Muscle of back (tissue), 3 donors: ENCODE measurements at regions not wholly inside any gene's neighbourhood (a gene's known extent, or its start where the extent isn't known, plus 50 kb on each side); places are given as distances from the start of the nearest gene placed in this dataset.
"Not testable (repeated sequence)": the region's sequence is repeated elsewhere in the genome, so short reads cannot be mapped to it uniquely, and the experiment has no call there.

Source experiments
- DNase-seq, 3 donors: peaks; one replicate each; pipeline versions ENCODE4 v3.0.0 to v3.0.0-alpha.2; 2013

DNA sequence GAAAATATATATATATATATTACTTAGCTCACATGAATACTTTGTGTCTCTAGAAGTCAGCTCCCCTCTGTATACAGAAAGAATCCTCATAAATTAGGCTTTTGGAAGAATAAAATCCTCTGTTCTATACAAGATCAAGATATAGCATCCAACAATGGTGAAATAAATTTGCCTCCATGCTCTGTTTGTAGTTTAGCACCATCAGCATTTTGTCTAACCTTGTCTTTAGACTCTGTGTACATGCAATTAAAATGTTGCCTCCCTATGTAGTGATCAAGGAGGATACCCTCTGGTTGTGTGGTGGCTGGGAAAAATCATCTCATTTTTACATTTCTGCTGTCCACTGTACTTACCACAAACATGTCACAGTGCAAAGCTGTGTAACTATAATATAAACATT is 189.7 kb downstream of the C7orf25 start:
- DNase-seq = no peak

DNA sequence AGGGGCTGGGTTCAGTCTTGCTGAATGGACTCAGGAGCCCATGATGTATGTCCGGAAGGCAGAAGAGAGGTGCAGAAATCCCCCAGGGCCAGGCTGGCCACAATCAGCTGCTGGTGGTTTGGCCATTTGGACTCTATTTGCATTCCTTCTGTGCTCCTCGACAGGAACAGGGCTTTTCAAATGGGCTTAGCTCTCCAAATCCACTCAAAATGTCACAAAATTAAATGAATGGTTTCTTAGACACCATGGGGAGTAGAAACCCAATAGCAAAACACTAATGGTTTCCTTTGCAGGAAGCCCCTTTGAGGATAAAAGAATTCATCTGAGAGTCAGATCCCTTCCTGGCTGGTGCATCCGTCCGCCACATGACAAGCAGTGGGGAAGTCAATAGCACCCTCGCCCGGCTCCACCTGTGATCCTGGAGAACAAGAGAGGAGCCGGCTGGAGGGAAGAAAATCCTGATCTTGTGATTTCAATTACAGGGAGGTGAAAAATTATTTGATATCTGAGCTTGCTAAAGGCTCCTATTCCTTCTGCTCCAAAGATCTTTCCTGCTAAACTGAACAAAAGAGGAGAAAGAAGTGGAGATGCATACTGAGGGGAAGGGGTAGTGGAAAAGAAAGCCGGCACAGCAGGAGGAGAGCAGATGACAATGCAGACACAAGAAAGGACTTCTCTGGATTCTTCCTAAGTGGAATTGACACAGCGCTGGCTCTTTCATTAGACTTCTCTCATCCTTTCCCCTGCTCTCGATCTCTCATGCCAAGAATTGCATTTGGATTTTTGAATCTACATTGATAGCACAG is 190.7 kb downstream of the C7orf25 start:
- DNase-seq = no peak

DNA sequence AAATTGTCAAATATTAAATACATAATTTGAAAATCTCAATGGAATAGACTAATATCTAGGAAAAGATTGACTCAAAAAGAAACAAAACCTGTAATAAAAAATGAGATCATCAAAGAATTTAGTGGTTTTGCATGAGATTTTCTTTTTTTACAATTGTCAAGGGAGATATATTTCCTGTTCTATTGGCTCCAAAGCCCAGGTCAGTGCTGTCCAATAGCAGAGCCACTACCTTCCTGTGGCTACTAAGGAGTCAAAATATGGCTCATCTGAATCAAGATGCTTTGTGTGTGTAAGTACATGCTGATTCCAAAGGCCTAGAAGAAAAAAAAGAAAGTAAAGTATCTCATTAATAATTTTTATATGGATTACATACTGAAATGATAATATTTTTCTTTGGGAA is 191.9 kb downstream of the C7orf25 start:
- no peak for DNase-seq

DNA sequence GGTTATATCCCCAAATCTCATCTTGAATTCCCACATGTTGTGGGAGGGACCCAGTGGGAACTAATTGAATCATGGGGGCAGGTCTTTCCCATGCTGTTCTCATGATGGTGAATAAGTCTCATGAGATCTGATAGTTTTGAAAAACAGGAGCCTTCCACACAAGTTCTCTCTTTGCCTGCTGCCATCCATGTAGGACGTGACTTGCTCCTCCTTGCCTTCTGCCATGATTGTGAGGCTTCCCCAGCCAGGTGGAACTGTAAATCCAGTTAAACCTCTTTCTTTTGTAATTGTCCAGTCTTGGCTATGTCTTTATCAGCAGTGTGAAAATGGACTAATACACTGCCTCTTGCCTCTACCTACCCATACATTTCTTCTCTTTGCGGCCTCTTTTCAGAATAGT is 193.4 kb downstream of the C7orf25 start:
- not testable (repeated sequence) for DNase-seq

DNA sequence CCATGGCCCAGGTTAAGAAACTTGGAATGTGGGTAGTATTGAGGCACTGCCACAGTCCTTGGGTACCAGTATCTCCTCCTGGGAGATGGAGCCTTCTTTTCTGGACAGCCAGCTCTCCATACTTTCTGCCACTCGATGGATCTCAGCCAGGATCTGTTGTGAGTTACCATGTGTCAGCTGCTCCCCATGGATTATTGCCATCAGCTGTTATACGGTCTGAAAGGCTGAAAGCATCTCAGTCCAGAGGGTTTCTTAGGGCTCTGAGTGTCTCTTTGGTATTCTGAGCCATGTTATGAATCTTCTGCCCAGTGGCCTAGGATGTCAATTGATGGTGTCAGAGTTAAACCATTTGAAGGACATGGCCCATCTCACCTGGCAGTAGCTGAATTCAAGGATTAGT is 197.5 kb downstream of the C7orf25 start:
- peak in 2 of 3 donors; percentile 60 to 72 for DNase-seq

DNA sequence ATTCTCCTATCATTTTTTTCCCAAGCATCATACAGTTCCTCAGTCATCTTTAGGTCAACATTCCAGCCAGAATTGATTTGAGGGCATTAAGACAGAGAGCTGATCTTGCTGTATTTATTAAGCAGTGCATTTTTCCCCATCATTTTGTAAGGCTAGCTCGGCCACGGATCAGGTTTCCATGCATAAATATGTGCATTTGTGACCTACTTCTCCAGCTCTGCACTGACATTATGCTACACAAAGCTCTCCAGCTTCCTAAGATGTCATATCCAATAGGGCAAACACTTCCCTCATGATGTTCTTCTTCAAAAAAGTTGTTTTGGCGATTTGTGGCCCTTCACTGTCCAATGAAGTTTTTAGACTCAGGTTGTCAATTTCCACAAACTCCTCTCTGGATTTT is 202.6 kb downstream of the C7orf25 start:
- DNase-seq = no peak

DNA sequence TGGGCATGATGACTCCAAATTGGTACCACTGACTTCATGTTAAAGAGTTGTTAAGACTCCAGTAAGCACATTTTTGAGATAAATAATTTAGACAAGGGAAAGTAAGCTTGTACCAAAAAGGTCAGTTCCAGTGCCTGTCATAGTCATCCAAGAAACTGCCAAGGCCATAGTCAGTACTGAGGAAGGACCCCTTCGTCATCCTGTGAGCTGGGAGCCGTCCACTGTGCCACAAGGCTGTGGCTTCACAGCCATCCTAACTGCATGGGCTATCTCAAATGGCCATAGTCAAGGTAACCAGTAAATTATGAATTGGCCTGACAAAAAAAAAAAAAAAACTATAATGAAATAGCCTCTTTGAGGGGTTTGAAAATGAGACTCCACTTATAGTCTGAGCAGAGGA is 207.2 kb downstream of the C7orf25 start:
- no peak for DNase-seq

DNA sequence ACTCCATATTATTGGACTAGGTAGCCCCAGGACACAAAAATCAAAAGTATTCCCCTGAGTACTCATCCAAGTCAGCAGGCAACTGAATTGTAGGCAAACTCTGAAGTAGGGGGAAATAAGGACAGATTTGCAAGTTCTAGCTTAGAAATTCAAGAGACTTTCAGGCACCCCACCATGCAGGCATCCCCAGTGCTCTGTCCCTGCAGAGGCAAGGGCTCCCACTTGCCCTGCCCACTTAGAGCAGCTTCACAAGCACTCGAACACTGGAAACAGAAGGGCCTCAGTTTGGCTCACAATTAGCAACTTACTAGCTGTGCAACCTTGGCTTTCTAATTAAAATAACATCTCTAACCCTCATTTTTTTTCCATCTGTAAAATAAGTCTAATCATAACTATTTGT is 209.2 kb downstream of the C7orf25 start:
- DNase-seq = no peak

DNA sequence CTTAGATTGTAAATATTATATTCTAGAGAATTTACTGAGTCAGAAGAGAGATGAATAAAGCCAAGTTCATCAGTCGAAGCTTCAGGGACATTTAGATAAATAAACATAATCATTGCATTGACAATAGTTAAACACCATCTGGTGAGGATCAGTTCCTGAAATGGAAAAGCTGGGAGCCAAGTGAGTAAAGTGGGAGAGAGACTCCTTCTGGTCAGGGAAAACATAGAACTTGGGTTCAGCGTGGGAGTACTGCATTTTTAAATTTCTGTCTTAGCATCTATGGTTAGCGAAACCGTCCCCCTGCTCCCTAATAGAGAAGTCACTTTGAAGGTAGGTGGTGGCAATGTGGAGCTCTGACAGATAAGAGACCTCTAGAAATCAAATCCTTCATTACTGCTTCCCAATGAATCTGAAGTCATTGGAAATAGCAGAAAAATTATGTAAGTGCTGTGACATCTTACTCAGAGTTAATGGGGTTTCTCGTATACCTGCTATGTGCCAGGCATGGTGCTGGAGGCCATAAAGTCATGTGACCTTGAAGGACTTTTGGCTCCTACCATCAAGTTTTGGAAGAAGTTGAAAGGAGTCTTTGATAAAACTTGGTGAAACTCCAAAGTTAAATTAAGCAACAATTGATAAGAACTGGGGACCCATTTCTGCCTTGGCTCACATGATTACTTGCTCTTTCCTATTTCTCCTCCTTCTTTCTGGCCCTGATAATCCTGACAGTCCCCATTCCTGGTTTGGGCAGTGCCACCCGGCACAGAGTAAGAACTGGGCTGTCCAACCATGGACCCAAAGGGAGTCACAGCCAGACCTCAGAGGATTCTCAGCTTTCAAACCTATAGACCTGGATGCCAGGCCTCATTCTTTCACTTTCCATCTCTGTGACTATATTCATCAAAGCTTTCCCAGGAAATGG is 211.2 kb downstream of the C7orf25 start:
- peak in 2 of 3 donors; percentile 40 to 78 for DNase-seq

DNA sequence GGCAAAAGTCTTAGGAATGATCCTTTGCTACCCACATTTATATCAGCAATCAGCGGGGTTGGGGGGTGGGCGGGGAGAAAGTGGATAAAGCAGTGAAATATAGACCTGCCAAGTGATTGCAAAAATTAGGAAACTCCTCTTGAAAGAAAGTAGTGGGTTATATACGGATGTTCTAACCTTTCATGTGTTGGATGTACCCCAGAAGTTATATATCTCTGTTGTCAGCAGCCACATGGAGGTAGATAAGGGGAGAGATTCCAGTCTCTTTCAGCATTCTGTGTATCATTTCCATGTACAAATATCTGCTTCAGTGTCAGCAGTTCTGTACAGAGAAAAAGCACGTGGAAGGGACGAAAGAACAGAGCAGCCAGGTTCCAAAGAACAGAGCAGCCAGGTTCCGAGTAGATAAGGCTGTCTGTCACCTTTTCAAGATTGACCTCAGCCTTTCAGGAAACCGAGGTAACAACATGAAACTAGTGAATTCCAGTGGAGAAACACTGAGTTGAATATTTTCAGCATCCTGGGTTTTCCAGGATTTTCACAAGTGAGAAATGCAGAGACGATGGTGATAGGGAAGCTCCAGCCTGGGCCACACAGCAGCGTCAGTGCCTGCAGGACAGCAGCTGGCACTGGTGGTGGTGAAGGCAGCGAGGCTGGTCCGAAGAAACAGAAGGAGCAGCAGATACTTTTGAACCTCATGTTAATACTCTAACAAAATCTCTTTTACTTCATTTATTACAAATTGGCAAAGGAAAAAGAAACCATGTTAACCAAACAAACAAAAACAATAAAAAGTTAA is 212.3 kb downstream of the C7orf25 start:
- DNase-seq = peak in 1 of 3 donors; percentile 68

DNA sequence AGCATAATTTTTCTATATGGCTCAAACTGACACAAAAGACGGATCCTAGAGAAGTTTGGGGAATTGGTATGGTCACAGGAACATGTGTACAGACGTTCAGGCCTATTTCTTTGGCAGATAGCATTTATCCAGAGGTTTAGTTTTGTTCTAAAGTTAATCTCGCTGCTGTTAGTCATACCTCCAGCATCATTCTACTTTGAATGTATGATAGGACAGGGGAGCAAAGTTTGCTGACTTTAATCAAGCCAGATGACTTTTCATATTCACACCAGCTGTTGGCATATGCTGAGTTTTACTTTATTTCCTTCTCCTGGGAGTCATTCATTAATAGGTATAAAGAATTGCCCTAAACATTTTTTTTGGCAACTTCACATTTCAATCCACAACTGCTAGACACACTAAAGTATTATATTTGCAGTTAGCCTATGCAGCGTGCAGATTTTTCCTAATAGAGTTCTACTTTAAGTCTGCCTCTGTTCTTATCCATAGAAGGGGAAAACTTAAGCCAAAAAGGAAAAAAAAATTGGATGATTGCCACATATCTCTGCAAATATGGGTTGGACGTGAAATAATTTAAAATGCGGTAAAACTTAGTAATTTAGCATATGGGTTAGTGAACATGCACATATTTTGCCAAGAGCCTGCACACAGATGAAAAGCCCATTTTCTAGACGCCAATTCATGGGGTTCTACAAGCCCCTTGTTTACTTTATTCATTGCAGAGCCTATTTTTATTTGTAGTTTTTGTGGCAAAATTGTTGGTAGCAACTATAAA is 213.1 kb downstream of the C7orf25 start:
- peak in 1 of 3 donors; percentile 86 for DNase-seq

DNA sequence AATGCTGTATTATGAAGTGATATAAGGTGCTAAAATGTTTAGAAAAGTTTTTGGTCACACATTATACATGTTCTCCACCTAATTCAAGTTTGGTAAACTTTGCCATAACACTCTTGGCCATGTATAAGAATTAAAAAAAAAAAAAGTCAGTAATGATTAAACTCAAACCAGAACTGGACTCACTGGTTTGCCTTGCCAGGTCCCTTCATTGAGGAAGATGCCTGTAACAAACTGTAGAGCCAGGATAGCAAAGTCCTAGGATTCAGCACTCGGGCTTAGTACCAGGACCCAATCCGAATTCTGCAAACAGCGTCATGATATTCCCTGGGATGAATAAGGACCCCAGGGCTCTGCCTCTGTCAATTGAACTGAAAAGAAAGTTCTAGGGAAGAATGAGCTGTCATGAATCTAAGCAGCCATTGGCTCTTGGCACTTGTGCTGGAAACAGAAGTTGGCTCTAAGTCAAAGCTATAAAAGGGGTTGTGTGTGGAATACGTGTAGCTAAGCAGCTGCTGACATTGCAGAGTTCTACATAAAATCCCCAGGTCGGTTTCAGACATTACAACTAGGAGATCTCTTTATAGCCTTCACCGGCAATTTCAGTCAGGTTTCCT is 216.9 kb downstream of the C7orf25 start:
- DNase-seq = peak; percentile 64 to 93 (median 79)

DNA sequence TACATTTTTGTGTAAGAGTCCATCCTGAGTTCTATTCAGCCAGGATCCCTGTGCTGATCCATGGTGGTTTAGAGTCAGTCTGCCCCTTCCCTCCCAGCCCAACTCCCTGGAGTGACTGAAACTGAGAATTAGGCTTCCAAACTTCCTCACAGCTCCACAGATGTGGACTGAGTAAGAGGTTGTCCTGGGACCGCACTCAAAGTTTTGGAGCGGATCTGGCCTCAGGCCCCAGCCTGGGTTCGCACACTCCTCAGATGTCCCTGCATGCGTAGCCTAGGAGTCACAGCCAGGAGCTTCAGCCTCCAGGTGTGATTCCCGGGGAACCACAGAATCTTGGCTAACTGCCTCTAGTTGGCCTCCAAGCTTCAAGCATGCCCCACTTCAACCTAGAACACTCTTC is 218.1 kb downstream of the C7orf25 start:
- DNase-seq = peak in 1 of 3 donors; percentile 86

DNA sequence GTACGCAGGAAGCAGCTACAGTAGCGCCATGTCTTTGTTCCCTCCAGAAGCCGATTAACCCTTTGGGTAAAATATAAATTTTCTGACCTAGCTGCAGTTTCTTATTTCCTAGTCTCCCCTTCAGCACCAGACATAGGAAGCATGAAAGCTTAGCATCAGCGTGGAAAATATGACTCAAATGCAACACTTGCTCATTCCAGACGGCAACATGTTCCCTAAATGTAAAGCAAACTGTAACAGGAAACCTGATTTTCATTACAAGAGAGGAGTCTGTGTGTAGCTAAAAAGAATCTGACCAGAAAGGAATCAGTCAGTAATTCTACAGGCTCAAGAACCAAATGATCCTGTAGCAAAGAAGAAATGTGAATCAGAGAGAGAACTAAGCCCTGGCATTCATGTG is 219.2 kb downstream of the C7orf25 start:
- DNase-seq = peak in 2 of 3 donors; percentile 85 to 89

DNA sequence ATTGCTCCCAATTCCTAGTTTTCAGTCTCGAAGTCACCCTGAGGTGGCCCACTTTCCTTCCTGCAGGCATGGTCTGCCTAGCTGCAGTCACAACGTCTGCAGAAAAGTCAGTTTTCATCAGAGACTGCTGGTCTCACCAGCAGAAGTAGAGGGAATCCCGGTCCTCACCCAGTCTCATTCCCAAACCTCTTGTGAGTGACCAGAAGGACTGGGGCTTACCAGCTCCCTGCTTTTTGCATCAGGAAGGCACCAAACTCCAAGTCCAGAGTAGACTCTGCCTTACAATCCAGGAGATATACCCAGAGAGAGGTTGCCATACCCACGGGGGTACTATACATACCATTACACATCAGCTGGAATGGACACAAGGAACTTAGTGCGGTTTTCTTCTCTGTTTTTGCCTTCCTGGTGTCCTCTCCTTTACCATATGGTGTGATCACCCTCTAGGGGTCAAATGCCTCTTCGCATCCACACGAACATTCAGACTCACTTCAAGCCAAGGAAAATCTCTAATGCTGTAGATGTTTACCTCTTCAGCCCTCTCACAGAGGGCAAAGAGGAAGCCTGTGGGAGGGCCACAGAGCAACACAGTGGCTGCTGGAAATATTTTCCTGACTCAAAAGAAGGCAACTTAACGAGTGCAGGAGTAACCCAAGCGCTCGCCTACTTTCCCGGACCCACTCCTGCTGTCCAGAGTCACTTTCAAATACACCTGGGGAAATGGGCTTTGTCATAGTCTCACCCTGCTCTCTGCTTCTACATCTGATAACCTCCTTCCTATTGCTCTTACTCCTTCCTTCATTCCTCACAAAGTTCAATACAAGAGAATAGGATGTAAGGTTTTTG is 220.9 kb downstream of the C7orf25 start:
- DNase-seq = peak in 2 of 3 donors; percentile 53 to 79

DNA sequence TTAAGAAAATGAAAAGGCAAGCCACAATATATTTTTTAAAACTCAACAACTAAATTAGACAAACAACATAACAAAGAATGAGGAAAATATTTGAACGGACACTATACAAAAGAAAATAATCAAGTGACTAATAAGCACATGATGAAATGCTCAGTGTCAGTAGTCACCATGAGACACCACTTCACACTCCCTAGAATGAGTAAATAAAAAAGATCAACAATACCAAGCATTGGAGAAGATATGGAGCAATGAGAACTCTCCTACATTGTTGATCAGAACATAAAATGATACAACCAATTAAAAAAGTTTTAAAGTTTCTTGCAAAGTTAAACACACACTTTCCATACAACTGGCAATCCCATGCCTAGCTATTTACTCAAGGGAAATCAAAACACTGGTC is 222.2 kb downstream of the C7orf25 start:
- no peak for DNase-seq

DNA sequence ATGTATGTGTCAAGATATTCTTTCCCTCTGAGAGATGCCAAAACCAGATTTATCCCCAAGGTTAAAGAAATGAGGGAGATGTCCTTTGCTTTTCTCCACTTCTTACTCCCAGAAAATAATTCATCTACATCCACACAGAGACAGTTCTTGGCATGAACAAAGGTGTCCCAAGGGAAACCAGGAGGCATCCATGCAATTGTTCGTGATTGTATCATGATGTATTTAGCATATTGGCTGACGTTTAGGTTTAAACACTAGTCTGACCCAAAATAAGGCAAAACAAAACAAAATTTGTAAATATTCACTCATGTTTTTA is 223.9 kb downstream of the C7orf25 start:
- no peak for DNase-seq

DNA sequence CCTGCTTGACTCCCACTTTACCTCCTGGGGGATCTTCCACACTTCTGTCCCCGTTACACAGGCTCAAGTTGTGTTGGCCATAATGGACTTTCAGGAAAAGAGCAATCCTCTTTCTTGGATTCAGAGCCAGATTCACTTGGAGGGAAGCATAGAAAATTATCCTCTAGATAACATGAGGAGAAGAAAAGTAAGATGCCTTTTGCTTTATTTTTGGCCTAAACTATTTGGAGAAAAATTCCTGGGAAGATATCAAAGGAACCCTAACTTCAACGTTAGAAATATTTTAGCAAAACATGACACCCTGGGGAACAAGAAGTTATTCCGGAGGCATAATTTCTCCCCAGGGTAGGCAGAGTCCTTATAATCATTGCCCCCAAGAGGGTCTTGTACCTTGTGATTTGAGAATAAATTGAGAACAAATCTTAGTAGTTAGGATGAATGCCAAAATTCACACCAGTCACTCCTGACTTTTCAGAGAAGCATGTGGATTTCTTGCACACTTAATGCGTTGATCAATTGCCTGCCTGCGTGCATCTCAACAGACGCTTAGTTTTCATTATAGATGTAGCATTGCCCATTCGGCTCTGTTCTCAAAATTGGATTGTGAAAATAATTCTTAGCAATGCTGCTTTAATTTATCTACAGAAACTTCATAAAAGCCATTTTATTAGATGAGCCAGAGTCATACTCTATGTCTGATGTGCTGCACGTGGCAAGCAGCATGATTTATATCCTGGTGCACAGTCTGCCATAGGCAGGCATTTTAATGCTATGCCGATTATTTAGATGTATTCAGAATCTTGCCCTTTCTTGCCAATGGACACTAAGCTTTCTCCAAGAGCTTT is 224.4 kb downstream of the C7orf25 start:
- peak in 1 of 3 donors; percentile 75 for DNase-seq

DNA sequence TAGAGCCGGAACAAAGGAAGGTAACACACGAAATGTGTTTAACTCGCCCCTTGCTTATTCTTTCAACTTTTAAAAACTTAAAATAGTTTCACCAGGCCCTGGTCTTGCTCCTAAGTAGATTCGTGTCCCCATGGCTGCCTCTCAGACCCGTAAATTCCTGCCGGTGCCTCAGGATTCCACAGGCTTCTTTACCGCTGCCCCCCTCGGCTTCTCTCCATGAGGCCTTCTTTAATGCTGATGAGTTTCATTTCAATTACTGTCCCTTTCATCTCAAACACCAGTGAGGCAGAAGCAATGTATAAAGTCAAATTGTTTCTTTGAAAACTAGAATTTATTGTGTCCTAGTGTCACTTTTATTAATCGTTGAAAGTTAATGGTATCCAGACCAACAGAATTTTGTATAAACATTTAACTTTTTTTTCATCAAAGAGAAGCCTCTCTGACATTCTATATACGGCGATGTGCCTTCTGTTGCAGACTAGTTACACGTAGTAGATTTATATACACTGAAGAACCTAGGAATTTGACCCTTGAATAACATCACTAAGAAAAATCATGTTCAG is 225.2 kb downstream of the C7orf25 start:
- DNase-seq = no peak
